ENCODE measurements at regions not wholly inside any gene's neighbourhood (a gene's known extent, or its start where the extent isn't known, plus 50 kb on each side); places are given as distances from the start of the nearest gene placed in this dataset.

DNA sequence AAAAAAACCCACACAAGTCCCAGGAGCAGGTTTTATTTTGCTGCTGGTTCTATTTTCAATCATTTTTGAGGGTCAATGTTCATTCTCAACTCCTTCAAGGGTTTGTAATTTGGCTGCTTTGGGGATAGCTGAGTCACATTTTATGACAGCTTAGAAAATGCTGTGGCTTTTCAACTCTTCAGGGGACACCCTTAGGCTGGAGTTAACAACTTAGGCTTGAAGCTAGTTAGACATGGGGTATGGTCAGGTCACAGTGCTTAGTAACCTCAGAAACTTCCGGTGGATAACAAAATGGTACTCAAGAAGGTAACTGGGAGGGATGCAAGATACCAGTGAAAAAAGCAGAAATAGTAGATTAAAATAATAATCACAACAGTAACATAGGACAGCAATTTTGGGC, 308.8 kb downstream of the HHIPL2 start:
- TF ChIP-seq, protein P1, sequence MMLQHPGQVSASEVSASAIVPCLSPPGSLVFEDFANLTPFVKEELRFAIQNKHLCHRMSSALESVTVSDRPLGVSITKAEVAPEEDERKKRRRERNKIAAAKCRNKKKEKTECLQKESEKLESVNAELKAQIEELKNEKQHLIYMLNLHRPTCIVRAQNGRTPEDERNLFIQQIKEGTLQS (IDR thresholded peaks at IDR 0.05) = no peak
- TF ChIP-seq JUND (IDR thresholded peaks at IDR 0.05) (no peak), SP1 (IDR thresholded peaks at IDR 0.05; ENCODE audit: low read depth) (no peak)
- TF ChIP-seq, protein P2, sequence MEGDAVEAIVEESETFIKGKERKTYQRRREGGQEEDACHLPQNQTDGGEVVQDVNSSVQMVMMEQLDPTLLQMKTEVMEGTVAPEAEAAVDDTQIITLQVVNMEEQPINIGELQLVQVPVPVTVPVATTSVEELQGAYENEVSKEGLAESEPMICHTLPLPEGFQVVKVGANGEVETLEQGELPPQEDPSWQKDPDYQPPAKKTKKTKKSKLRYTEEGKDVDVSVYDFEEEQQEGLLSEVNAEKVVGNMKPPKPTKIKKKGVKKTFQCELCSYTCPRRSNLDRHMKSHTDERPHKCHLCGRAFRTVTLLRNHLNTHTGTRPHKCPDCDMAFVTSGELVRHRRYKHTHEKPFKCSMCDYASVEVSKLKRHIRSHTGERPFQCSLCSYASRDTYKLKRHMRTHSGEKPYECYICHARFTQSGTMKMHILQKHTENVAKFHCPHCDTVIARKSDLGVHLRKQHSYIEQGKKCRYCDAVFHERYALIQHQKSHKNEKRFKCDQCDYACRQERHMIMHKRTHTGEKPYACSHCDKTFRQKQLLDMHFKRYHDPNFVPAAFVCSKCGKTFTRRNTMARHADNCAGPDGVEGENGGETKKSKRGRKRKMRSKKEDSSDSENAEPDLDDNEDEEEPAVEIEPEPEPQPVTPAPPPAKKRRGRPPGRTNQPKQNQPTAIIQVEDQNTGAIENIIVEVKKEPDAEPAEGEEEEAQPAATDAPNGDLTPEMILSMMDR (IDR thresholded peaks at IDR 0.05 in 2 of 3, conservative IDR thresholded peaks at IDR 0.05 in 1 of 3; ENCODE audit: borderline replicate concordance in 1 of 3, insufficient read depth in 1 of 3, low read depth in 2 of 3, low read length in 2 of 3) = no peak

Measured in HCT116 (cell line).